ENCODE measurements at regions not wholly inside any gene's neighbourhood (a gene's known extent, or its start where the extent isn't known, plus 50 kb on each side); places are given as distances from the start of the nearest gene placed in this dataset.

DNA sequence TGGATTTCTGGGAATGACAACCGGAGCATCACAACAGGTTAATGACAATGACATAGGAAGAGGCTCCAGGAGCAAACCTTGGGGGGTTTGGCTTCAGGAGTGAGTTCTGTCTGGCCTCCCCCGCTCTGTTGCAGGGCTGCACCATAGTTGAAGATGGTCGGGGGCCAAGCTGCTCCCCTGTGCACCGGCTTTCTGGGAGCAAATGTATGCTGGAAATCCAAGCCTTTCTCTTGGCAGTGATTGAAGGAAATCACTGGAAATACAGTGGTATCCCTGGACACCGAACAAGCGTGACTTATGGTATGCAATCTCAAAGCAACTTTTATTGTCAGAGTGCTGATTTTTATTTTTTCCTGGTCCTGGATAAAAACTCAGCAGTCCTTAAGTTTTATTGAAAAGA is 251.9 kb upstream of the ZNF32 start:
- DNase-seq (ENCODE audit: low read depth), result no peak
- no peak overlapping the region for H3K4me3 ChIP-seq (ENCODE audit: low read length)
- TF ChIP-seq, protein P1, sequence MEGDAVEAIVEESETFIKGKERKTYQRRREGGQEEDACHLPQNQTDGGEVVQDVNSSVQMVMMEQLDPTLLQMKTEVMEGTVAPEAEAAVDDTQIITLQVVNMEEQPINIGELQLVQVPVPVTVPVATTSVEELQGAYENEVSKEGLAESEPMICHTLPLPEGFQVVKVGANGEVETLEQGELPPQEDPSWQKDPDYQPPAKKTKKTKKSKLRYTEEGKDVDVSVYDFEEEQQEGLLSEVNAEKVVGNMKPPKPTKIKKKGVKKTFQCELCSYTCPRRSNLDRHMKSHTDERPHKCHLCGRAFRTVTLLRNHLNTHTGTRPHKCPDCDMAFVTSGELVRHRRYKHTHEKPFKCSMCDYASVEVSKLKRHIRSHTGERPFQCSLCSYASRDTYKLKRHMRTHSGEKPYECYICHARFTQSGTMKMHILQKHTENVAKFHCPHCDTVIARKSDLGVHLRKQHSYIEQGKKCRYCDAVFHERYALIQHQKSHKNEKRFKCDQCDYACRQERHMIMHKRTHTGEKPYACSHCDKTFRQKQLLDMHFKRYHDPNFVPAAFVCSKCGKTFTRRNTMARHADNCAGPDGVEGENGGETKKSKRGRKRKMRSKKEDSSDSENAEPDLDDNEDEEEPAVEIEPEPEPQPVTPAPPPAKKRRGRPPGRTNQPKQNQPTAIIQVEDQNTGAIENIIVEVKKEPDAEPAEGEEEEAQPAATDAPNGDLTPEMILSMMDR (conservative IDR thresholded peaks at IDR 0.05; ENCODE audit: low read depth, low read length), result no peak

DNA sequence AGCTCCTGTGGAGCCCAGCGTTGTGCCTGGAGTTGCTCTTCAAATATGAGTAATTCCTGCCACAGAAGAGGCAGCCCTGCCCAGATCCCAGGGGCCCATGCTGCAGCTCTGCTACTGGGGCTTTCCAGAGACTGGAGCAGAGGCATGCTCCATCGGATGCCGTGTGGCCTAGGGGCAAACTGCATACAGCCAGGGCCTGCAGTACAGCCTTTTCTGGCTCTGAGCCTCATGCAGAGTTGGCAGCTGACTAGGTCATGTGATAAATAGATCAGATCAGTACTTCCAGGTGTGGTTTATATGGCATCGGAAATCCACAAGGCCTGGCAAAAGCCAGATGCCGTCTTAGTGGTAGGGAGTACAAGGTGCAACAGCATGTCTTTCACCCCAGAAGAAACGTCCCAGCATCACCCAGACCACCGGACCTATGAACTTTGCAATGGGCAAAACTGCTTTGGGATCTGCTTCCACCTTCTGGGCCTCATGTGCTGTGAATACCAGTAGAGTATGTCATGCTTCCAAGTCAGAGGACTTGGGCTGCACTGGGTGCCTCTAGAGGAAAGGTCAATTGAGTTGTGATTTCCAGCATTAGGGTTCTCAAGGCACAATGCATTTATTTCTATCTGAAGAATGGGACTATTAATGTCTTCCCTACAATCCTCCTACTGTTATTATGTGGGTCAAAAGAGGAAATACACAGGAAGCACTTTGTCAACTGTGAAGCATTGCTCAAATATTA is 250.7 kb upstream of the ZNF32 start:
- DNase-seq (ENCODE audit: low read depth), result no peak
- no peak overlapping the region for H3K4me3 ChIP-seq (ENCODE audit: low read length)
- TF ChIP-seq, protein P1 (conservative IDR thresholded peaks at IDR 0.05; ENCODE audit: low read depth, low read length), result no peak

DNA sequence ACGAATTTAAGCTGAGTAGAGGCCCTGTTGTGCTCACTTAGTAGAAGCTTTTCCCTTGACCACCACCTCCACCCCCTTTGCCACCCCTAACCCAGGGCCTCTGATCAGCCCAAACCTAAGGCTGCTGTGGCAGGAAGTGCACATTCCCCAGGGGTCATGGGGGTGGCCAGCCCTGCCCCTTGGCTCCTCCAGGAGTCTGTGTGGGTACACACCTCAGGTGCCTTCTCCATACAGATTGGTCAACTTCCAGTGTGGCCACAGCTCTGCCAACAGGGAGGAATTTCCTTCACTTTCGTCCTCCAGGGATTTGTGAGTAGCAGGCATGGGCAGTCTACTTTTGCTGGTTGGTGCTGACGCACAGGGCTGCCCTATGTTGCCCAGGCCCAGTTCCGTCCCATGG is 249.9 kb upstream of the ZNF32 start:
- H3K4me3 ChIP-seq (ENCODE audit: low read length), result no peak overlapping the region
- DNase-seq (ENCODE audit: low read depth), result no peak
- TF ChIP-seq, protein P1 (conservative IDR thresholded peaks at IDR 0.05; ENCODE audit: low read depth, low read length), result no peak

DNA sequence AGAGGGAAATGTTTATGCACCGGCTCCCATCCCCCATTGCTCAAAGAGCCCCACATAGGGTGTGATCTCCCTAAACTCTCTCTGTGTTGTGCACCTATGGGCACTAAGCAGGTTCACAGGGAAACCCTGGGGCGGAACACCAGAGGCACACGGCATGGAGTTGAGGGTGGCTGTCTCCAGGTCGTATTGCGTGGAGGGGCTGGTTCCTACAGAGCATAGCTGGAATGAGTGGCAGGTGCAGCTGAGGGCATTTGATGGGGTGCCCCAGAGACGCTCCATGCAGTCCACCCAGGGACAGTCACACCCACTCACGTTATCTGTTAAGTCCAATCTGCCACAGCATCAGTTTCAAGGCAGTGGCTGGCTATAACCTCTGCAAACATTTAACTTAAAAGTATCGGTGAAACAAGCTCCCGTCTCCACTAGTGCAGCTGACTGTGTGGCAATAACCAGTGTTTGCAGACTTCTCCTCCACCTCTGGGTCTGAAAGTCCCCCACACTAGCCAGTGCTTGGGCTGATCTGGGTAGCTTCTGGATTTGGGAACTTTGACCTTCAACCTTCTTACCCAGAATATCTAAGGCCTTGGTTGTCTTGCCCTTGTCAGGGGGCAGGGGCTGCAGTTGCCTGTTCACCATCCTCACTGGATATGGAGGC is 249.2 kb upstream of the ZNF32 start:
- TF ChIP-seq, protein P1 (conservative IDR thresholded peaks at IDR 0.05; ENCODE audit: low read depth, low read length), result no peak
- DNase-seq (ENCODE audit: low read depth), result no peak
- no peak overlapping the region for H3K4me3 ChIP-seq (ENCODE audit: low read length)

DNA sequence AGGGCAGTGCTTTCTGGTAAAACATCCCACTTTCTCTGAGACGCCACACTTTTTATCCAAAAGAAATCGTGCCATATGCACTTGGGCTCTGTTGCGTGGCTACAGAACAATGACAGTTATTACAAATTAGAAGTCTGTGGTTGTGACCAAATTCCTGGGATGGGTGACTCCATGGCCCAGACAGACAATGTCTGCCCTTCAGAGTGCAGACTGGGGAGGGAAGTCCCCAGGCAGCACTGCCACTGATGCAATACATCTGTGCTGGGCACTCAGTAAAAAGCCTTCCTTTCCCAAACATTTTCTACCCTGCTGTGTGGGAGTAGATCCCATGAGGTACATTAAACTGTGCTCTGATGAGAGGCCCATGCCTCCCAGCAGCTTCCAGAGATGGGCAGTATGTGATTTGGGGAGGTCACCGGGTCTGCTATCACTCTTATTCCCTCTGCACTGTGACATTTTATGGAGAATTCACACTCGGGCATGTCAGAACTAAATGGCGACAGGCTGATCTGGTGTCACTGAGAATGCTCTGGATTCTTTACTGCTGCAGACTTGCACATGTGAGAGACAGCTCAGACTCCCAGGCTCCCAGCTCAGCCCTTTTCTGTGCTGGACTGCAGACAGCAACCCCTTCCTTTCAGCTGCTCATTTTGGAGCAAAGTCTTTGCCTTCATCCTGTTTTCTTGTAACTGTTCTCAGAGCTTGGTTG is 243.5 kb upstream of the ZNF32 start:
- TF ChIP-seq, protein P1 (conservative IDR thresholded peaks at IDR 0.05; ENCODE audit: low read depth, low read length), result no peak
- H3K4me3 ChIP-seq (ENCODE audit: low read length), result no peak overlapping the region
- DNase-seq (ENCODE audit: low read depth), result no peak

DNA sequence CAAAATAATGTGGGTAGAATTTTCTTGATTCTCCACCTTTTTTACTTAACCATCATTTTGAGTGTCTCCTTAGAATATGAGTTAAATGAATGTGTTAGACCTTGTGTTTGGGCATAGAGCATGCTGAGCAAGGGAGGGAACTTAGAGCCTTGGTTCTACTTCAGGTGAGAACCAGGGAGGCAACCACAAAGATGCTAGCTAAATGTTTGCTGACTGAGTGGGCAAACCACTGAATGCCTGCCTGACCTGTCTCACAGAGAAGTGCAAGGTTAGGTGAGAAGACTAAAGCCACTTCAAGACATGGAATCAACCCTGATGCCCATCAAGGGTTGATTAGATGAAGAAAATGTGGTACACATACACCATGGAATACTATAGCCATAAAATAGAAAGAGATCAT is 242.6 kb upstream of the ZNF32 start:
- H3K4me3 ChIP-seq (ENCODE audit: low read length), result no peak overlapping the region
- TF ChIP-seq, protein P1 (conservative IDR thresholded peaks at IDR 0.05; ENCODE audit: low read depth, low read length), result no peak
- no peak for DNase-seq (ENCODE audit: low read depth)
